22Rv1 (cell line): ENCODE measurements at regions not wholly inside any gene's neighbourhood (a gene's known extent, or its start where the extent isn't known, plus 50 kb on each side); places are given as distances from the start of the nearest gene placed in this dataset.

Experiments used
- CTCF ChIP-seq: fragments of 450-650 bp; IDR thresholded peaks from 2 replicates; pipeline ENCODE4 v1.5.1; 2017; ENCODE audit warnings: mild to moderate bottlenecking
- ZFX ChIP-seq: fragments of 450-650 bp; IDR thresholded peaks from 2 replicates; pipeline ENCODE4 v1.6.1; 2017; ENCODE audit warnings: antibody characterized with exemption, borderline replicate concordance

GRCh38 chr3:174538151-174538550 lies 321.0 kb upstream of the NAALADL2 start:
- TF ChIP-seq CTCF (no peak), ZFX (no peak)
